ENCODE measurements at regions not wholly inside any gene's neighbourhood (a gene's known extent, or its start where the extent isn't known, plus 50 kb on each side); places are given as distances from the start of the nearest gene placed in this dataset.

GRCh38 chr6:71388856-71389527 is 100.4 kb downstream of the OGFRL1 start:
- Histone ChIP-seq H3K4me1 (ENCODE audit: control insufficient read depth, insufficient read depth, low read length) (peaks cover 15% of the 10 kb centered on the region), H3K36me3 (ENCODE audit: control insufficient read depth in 2 of 2, insufficient read depth in 1 of 2, low read length in 2 of 2) (no peaks in the 10 kb centered on the region), H3K9me3 (ENCODE audit: control insufficient read depth, insufficient read depth, low read depth, low read length) (no peaks in the 10 kb centered on the region), H3K4me3 (ENCODE audit: low read depth, low read length) (no peak overlapping the region), H3K27ac (ENCODE audit: extremely low read depth, low read depth, low read length) (no peak overlapping the region)
- ChIA-PET CTCF (interaction anchor here (0.7 to 7.7 kb wide), 9 partner anchors 9 to 199 kb away, joined by 3 to 94 read pairs (median 5); no protein-coding TSS in a partner anchor), POLR2A (interaction anchor here (1.0 kb wide), 1 partner anchor 15 kb away, joined by 3 read pairs; no protein-coding TSS in a partner anchor)
- TF ChIP-seq ZBTB1 (tag by site-specific recombination; IDR thresholded peaks at IDR 0.05) (no peak), MZF1 (tag by site-specific recombination; IDR thresholded peaks at IDR 0.05; ENCODE audit: borderline replicate concordance) (no peak)

- H3K27ac ChIP-seq (ENCODE audit: extremely low read depth, low read depth, low read length) = no peak overlapping the region
- H3K9me3 ChIP-seq (ENCODE audit: control insufficient read depth, insufficient read depth, low read depth, low read length) = no peaks in the 10 kb centered on the region
- no peak overlapping the region for H3K4me3 ChIP-seq (ENCODE audit: low read depth, low read length)
- no peak for TF ChIP-seq ZNF423 (tag by site-specific recombination; IDR thresholded peaks at IDR 0.05)
- peak; percentile 38; the same call in 1 of the 2 replicates for TF ChIP-seq GFI1B (tag by site-specific recombination; IDR thresholded peaks at IDR 0.05)
- no peak for TF ChIP-seq PRDM10 (tag by site-specific recombination; IDR thresholded peaks at IDR 0.05)
- TF ChIP-seq ZNF785 (tag by site-specific recombination; IDR thresholded peaks at IDR 0.05) = no peak
- no peaks in the 10 kb centered on the region for H3K36me3 ChIP-seq (ENCODE audit: control insufficient read depth in 2 of 2, insufficient read depth in 1 of 2, low read length in 2 of 2)
- CTCF ChIA-PET = interaction anchor here (0.6 to 1.1 kb wide), 2 partner anchors 13 to 91 kb away, joined by 3 read pairs; no protein-coding TSS in a partner anchor
- POLR2A ChIA-PET = no interaction called here
- H3K4me1 ChIP-seq (ENCODE audit: control insufficient read depth, insufficient read depth, low read length) = peaks cover 19% of the 10 kb centered on the region
Measured at GRCh38 chr6:71391126-71391525, 102.5 kb downstream of the OGFRL1 start.

- Histone ChIP-seq H3K27ac (ENCODE audit: extremely low read depth, low read depth, low read length) (no peak overlapping the region), H3K9me3 (ENCODE audit: control insufficient read depth, insufficient read depth, low read depth, low read length) (no peaks in the 10 kb centered on the region), H3K4me1 (ENCODE audit: control insufficient read depth, insufficient read depth, low read length) (peaks cover 14% of the 10 kb centered on the region; the same call in 1 of the 2 replicates), H3K36me3 (ENCODE audit: control insufficient read depth in 2 of 2, insufficient read depth in 1 of 2, low read length in 2 of 2) (no peaks in the 10 kb centered on the region), H3K4me3 (ENCODE audit: low read depth, low read length) (no peak overlapping the region)
- CTCF ChIA-PET = no interaction called here
- POLR2A ChIA-PET = no interaction called here
- TF ChIP-seq ZNF335 (tag by site-specific recombination; conservative IDR thresholded peaks at IDR 0.05) = no peak
- TF ChIP-seq ZBTB10 (tag by site-specific recombination; IDR thresholded peaks at IDR 0.05) = no peak
- TF ChIP-seq HOXD13 (CRISPR knock-in tag; IDR thresholded peaks at IDR 0.05; ENCODE audit: borderline replicate concordance) = no peak
- no peak for TF ChIP-seq ZNF404 (tag by site-specific recombination; IDR thresholded peaks at IDR 0.05)
- TF ChIP-seq CTCF (tag by site-specific recombination; IDR thresholded peaks at IDR 0.05) = no peak
- TF ChIP-seq ZNF248 (tag by site-specific recombination; IDR thresholded peaks at IDR 0.05) = no peak
- no peak for TF ChIP-seq KLF17 (tag by site-specific recombination; IDR thresholded peaks at IDR 0.05)
- no peak for TF ChIP-seq ELK4 (IDR thresholded peaks at IDR 0.05; ENCODE audit: borderline replicate concordance, low read depth, low read length)
- TF ChIP-seq MYNN (tag by site-specific recombination; IDR thresholded peaks at IDR 0.05; ENCODE audit: borderline replicate concordance) = no peak
- TF ChIP-seq ZNF658 (tag by site-specific recombination; IDR thresholded peaks at IDR 0.05) = no peak
- TF ChIP-seq ZNF23 (tag by site-specific recombination; IDR thresholded peaks at IDR 0.05; ENCODE audit: borderline replicate concordance) = no peak
- TF ChIP-seq ZNF560 (tag by site-specific recombination; IDR thresholded peaks at IDR 0.05; ENCODE audit: borderline replicate concordance) = no peak
Measured at GRCh38 chr6:71392276-71392675, 103.7 kb downstream of the OGFRL1 start.
